ENCODE measurements at regions not wholly inside any gene's neighbourhood (a gene's known extent, or its start where the extent isn't known, plus 50 kb on each side); places are given as distances from the start of the nearest gene placed in this dataset.

GRCh38 chrX:144730471-144730870 is 516.8 kb upstream of the SPANXN1 start:
- TF ChIP-seq POLR2A (IDR thresholded peaks at IDR 0.05): no peak
- TF ChIP-seq, protein P1, sequence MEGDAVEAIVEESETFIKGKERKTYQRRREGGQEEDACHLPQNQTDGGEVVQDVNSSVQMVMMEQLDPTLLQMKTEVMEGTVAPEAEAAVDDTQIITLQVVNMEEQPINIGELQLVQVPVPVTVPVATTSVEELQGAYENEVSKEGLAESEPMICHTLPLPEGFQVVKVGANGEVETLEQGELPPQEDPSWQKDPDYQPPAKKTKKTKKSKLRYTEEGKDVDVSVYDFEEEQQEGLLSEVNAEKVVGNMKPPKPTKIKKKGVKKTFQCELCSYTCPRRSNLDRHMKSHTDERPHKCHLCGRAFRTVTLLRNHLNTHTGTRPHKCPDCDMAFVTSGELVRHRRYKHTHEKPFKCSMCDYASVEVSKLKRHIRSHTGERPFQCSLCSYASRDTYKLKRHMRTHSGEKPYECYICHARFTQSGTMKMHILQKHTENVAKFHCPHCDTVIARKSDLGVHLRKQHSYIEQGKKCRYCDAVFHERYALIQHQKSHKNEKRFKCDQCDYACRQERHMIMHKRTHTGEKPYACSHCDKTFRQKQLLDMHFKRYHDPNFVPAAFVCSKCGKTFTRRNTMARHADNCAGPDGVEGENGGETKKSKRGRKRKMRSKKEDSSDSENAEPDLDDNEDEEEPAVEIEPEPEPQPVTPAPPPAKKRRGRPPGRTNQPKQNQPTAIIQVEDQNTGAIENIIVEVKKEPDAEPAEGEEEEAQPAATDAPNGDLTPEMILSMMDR (IDR thresholded peaks at IDR 0.05): no peak
